HG03571 (cell line): ENCODE measurements at regions not wholly inside any gene's neighbourhood (a gene's known extent, or its start where the extent isn't known, plus 50 kb on each side); places are given as distances from the start of the nearest gene placed in this dataset.
"Not testable (repeated sequence)": the region's sequence is repeated elsewhere in the genome, so short reads cannot be mapped to it uniquely, and the experiment has no call there.

ENCODE experiments used
- ATAC-seq: cut with Tn5 transposase; IDR thresholded peaks from one replicate; pipeline ENCODE4 v1.9.1; 2021; ENCODE audit not compliant: unreplicated experiment

GRCh38 chr13:99792079-99792921, 179.3 kb downstream of the ZIC5 start:
- ATAC-seq = no peak

GRCh38 chr13:99782669-99783068, 188.9 kb downstream of the ZIC5 start:
- no peak for ATAC-seq

- no peak for ATAC-seq
These were observed 193.1 kb downstream of the ZIC5 start for GRCh38 chr13:99778500-99778899.

GRCh38 chr13:99777873-99778272, 193.7 kb downstream of the ZIC5 start:
- no peak for ATAC-seq

- ATAC-seq = no peak
These were observed 196.9 kb downstream of the ZIC5 start for GRCh38 chr13:99774644-99775043.

- ATAC-seq = no peak
These were observed 202.6 kb downstream of the ZIC5 start for GRCh38 chr13:99768986-99769385.

GRCh38 chr13:99766641-99767045, 204.9 kb downstream of the ZIC5 start:
- no peak for ATAC-seq

- ATAC-seq = no peak
These were observed 205.7 kb downstream of the ZIC5 start for GRCh38 chr13:99765869-99766268.

- ATAC-seq = no peak
These were observed 211.1 kb downstream of the ZIC5 start for GRCh38 chr13:99760456-99760855.

GRCh38 chr13:99759163-99759552, 212.4 kb downstream of the ZIC5 start:
- ATAC-seq = no peak

GRCh38 chr13:99758460-99759162, 213.0 kb downstream of the ZIC5 start:
- ATAC-seq = no peak

GRCh38 chr13:99757756-99758459, 213.7 kb downstream of the ZIC5 start:
- ATAC-seq = no peak

GRCh38 chr13:99756281-99756680, 215.3 kb downstream of the ZIC5 start:
- ATAC-seq = no peak

- ATAC-seq = not testable (repeated sequence)
These were observed 216.8 kb downstream of the ZIC5 start for GRCh38 chr13:99754750-99755149.

- no peak for ATAC-seq
These were observed 219.2 kb downstream of the ZIC5 start for GRCh38 chr13:99752373-99752772.

GRCh38 chr13:99751517-99752199, 219.9 kb downstream of the ZIC5 start:
- no peak for ATAC-seq

- ATAC-seq = no peak
These were observed 220.6 kb downstream of the ZIC5 start for GRCh38 chr13:99750951-99751350.

GRCh38 chr13:99749271-99750019, 222.1 kb downstream of the ZIC5 start:
- ATAC-seq = no peak

- ATAC-seq = no peak
These were observed 224.2 kb downstream of the ZIC5 start for GRCh38 chr13:99747403-99747710.

- no peak for ATAC-seq
These were observed 224.7 kb downstream of the ZIC5 start for GRCh38 chr13:99746637-99747402.
